Ovary (tissue), 7 donors: ENCODE measurements at regions not wholly inside any gene's neighbourhood (a gene's known extent, or its start where the extent isn't known, plus 50 kb on each side); places are given as distances from the start of the nearest gene placed in this dataset.

ENCODE experiments used
- DNase-seq, 5 donors: peaks; one replicate each; pipeline ENCODE4 v3.0.0-alpha.2; 2019 to 2020
- H3K27ac ChIP-seq, 2 donors: fragments of 200-600 bp; one replicate each; pipeline versions ENCODE4 v1.5.1 to v1.8.0; 2019 to 2022
- H3K27me3 ChIP-seq: fragments of 200-600 bp; one replicate; pipeline ENCODE4 v1.8.0; 2022
- H3K36me3 ChIP-seq: fragments of 200-600 bp; sonication (generic); one replicate; pipeline ENCODE4 v1.5.1; 2019
- H3K4me1 ChIP-seq: one replicate; pipeline ENCODE4 v1.8.1; 2013; ENCODE audit warnings: mild to moderate bottlenecking, moderate library complexity; ENCODE audit not compliant: insufficient read depth
- H3K4me3 ChIP-seq: fragments of 200-600 bp; sonication (generic); one replicate; pipeline ENCODE4 v1.5.1; 2017
- H3K9me3 ChIP-seq, 2 donors: fragments of 200-600 bp in 1 of 2; sonication (generic) in 1 of 2; one replicate each; pipeline versions ENCODE4 v1.5.1 to v1.8.1; 2013 to 2019; ENCODE audit warnings: mild to moderate bottlenecking in 1 of 2, moderate library complexity in 1 of 2
- EP300 ChIP-seq: sonication (generic); formaldehyde crosslinking; IDR thresholded peaks from one replicate; pipeline ENCODE4 v1.6.1; 2017; ENCODE audit warnings: antibody characterized with exemption
- POLR2A ChIP-seq: fragments of 450-650 bp; IDR thresholded peaks from one replicate; pipeline ENCODE4 v1.6.1; 2017; ENCODE audit warnings: antibody characterized with exemption, mild to moderate bottlenecking, moderate library complexity
- WGBS, 3 donors: extraction: QIAGEN DNeasy Blood & Tissue Kit in 1 of 3; methylation state at CpG; one replicate each; pipeline versions ENCODE4 v1.1.5 to v1.1.7; 2013 to 2017; 5-methylcytosine and 5-hydroxymethylcytosine counted together
- intact Hi-C, 4 donors: fragments of 100-400 bp; cut with DNase I; formaldehyde crosslinking; loops; one replicate each; pipeline versions ENCODE4 v1.11.0 to v1.15.1; 2022 to 2023
- TF ChIP-seq, protein P1 (sequence below), 3 donors: fragments of 450-650 bp in 2 of 3; fragments of 200-600 bp in 1 of 3; IDR thresholded peaks; one replicate each; pipeline versions ENCODE4 v1.5.1 to v1.8.0; 2016 to 2022; ENCODE audit warnings: antibody characterized with exemption in 3 of 3, mild to moderate bottlenecking in 1 of 3
- donor health status: DM: no; HTN: no; CAD: no; lungs with moderate emphysema.
- donor health status: DM: no; HTN: no; CAD: no.
- donor health status: Bipolar disorder and iron deficiency.
- donor health status: DM: no; HTN: no; CAD: no.
- donor health status: DM: yes; HTN: yes; CAD: no.

DNA sequence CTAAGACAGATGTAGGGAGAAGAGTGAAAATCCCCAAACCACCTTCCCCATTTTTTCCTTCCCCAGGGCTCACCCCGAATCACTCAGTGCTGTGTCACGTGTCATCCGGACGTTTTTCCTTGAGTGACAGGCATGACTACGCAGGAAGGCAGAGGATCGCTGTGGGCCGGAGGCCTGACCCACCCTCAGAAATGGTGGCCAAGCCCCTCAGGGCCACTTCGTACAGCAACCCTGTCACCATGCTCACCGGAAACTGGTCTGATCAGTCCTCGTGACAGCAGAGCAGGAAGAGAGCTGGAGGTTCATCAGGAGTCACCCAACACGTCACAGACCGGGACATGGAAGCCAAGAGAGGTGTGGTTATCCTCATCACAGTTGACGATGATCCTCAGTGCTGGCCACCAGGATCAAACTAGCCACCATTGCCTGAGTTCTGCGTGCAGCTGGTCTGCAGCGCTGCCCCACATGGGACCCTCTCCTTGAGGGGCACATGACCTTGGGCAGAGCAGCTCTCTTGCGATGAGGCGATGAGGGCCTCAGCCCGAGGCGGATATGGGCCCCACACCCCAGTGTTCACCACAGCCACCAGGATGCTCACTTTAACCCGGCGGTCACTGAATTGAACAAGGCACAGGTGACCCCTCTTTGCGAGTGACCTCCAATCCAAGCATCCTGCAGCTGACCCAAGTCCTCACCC is 99.3 kb upstream of the INSIG1 start:
- H3K27me3 ChIP-seq, result no peaks in the 10 kb centered on the region
- DNase-seq, result no peak
- no peaks in the 10 kb centered on the region for H3K36me3 ChIP-seq
- WGBS, 3 donors, result 79 to 86% (median 86%) methylated on average over 21 to 22 of the region's 22 CpGs
- H3K9me3 ChIP-seq, result no peaks in the 10 kb centered on the region
- TF ChIP-seq, protein P1, sequence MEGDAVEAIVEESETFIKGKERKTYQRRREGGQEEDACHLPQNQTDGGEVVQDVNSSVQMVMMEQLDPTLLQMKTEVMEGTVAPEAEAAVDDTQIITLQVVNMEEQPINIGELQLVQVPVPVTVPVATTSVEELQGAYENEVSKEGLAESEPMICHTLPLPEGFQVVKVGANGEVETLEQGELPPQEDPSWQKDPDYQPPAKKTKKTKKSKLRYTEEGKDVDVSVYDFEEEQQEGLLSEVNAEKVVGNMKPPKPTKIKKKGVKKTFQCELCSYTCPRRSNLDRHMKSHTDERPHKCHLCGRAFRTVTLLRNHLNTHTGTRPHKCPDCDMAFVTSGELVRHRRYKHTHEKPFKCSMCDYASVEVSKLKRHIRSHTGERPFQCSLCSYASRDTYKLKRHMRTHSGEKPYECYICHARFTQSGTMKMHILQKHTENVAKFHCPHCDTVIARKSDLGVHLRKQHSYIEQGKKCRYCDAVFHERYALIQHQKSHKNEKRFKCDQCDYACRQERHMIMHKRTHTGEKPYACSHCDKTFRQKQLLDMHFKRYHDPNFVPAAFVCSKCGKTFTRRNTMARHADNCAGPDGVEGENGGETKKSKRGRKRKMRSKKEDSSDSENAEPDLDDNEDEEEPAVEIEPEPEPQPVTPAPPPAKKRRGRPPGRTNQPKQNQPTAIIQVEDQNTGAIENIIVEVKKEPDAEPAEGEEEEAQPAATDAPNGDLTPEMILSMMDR (IDR thresholded peaks at IDR 0.05), result no peak
- TF ChIP-seq EP300 (no peak), POLR2A (no peak)
- no peak overlapping the region for H3K27ac ChIP-seq
- intact Hi-C loops, result loop anchor here in 1 of 4 donors (10.0 kb wide), 1 partner anchor 146 kb away; no protein-coding TSS in a partner anchor
- no peaks in the 10 kb centered on the region for H3K4me1 ChIP-seq
- no peak overlapping the region for H3K4me3 ChIP-seq

GRCh38 chr7:155198901-155199845 is 98.5 kb upstream of the INSIG1 start:
- H3K4me3 ChIP-seq, result no peak overlapping the region
- WGBS, 3 donors, result 62 to 68% (median 65%) methylated on average over 13 of the region's 13 CpGs
- H3K9me3 ChIP-seq, result no peaks in the 10 kb centered on the region
- intact Hi-C loops, result loop anchor here in 1 of 4 donors (10.0 kb wide), 1 partner anchor 146 kb away; no protein-coding TSS in a partner anchor
- no peaks in the 10 kb centered on the region for H3K36me3 ChIP-seq
- no peak overlapping the region for H3K27ac ChIP-seq
- H3K27me3 ChIP-seq, result no peaks in the 10 kb centered on the region
- TF ChIP-seq EP300, result no peak
- TF ChIP-seq, protein P1 (IDR thresholded peaks at IDR 0.05), result no peak
- no peak for TF ChIP-seq POLR2A
- no peak for DNase-seq
- H3K4me1 ChIP-seq, result no peaks in the 10 kb centered on the region

- intact Hi-C loops, result no loop called here
- no peaks in the 10 kb centered on the region for H3K36me3 ChIP-seq
- H3K4me1 ChIP-seq, result no peaks in the 10 kb centered on the region
- TF ChIP-seq, protein P1 (IDR thresholded peaks at IDR 0.05), result no peak
- no peak for TF ChIP-seq EP300
- TF ChIP-seq POLR2A, result no peak
- DNase-seq, result no peak
- H3K27me3 ChIP-seq, result no peaks in the 10 kb centered on the region
- no peak overlapping the region for H3K27ac ChIP-seq
- H3K4me3 ChIP-seq, result no peak overlapping the region
- H3K9me3 ChIP-seq, result no peaks in the 10 kb centered on the region
- WGBS, 3 donors, result 79 to 85% (median 84%) methylated on average over 17 of the region's 17 CpGs
Measured at GRCh38 chr7:155201325-155202087, 96.2 kb upstream of the INSIG1 start.
